ENCODE measurements at regions not wholly inside any gene's neighbourhood (a gene's known extent, or its start where the extent isn't known, plus 50 kb on each side); places are given as distances from the start of the nearest gene placed in this dataset.
"Not testable (repeated sequence)": the region's sequence is repeated elsewhere in the genome, so short reads cannot be mapped to it uniquely, and the experiment has no call there.

DNA sequence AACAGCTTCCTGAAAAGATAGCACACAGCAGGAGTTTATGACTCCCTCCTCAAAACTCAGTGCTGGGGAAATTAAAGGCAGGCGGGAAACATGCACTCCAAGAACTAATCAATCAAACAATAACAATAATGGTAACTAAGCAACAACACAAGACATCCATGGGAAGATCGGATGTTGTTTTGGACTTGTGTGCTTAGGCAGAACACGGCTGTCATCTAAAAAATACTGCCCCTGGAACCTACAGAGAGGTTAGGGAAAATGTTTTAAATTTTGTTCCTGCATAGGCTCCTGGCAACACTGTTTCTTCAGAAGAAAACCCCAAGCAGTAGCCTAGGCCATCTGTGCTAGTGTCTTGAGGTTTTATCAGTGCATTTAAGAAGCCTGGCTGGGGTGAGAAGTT lies 1378.2 kb downstream of the STIM2 start:
- DNase-seq = no peak

GRCh38 chr4:28241021-28241420 lies 1380.4 kb downstream of the STIM2 start:
- DNase-seq = no peak

DNA sequence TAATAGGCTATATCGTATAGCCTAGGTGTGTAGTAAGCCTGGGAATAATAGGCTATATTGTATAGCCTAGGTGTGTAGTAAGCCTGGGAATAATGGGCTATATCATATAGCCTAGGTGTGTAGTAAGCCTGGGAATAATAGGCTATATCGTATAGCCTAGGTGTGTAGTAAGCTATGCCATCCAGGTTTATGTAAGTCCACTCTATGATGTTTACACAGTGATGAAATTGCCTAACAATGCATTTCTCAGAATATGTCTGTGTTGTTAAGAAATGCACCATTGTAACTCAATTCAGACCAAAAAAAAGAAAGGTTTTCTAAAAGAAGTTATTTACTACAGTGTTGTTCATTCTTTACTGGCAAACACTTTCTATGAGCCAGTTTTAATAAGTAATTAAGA lies 1387.2 kb downstream of the STIM2 start:
- DNase-seq = no peak

GRCh38 chr4:28248269-28248668 lies 1387.6 kb downstream of the STIM2 start:
- no peak for DNase-seq

- DNase-seq = no peak
These were observed 1390.0 kb downstream of the STIM2 start for GRCh38 chr4:28250646-28251045.

DNA sequence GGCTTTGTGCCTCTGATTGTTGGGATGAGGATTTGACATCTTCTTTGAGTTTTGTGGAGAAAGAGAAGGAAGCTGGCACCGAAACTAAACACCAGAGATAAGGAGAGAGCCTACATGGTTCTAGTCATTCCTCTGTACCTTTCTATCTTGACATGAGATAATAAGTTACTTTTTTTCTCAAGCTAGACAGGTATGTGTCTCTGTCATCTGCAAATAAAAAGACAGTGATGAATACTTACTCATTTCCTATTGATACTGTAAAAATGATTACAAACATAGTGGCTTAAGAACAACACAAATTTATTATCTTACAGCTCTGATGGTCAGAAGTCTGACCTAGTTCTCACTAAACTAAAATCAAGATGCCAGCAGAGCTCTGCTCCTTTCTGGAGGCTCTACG lies 1391.2 kb downstream of the STIM2 start:
- DNase-seq = no peak

DNA sequence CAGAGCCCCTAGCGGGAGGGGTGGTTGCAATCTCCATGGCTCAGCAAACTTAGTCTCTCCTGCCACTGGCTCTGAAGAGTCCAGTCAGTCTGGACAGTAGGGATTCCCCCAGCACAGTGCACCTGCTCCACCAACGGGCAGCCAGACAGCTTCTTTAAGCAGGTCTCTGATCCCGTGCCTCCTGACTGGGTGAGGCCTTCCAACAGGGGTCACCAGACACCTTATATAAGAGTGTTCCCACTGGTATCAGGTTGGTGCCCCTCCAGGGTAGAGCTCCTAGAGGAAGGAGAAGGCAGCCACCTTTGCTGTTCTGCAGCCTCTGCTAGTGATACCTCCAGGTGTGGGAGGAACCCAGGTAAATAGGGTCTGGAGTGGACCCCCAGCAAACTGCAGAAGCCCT lies 1393.4 kb downstream of the STIM2 start:
- DNase-seq = no peak

- DNase-seq = no peak
These were observed 1395.7 kb downstream of the STIM2 start for GRCh38 chr4:28256295-28256694.

DNA sequence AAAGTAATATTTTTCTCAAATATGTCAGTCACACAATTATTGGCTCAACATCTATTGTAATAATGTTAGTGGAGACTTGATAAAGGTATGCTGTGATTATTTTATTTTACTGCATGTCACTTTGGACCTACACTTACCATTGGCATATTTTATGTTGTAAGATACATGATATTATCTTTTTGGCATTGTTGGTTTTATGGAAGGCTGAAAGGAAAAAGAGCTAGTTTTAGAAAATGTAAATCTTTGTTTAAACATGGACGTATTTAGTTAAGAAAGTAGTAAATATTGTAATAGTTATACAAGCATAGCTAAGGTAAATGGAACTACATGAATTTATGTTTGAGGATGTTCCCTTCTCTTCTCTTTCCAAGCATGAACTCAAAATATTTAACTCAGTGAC lies 1399.3 kb downstream of the STIM2 start:
- no peak for DNase-seq

DNA sequence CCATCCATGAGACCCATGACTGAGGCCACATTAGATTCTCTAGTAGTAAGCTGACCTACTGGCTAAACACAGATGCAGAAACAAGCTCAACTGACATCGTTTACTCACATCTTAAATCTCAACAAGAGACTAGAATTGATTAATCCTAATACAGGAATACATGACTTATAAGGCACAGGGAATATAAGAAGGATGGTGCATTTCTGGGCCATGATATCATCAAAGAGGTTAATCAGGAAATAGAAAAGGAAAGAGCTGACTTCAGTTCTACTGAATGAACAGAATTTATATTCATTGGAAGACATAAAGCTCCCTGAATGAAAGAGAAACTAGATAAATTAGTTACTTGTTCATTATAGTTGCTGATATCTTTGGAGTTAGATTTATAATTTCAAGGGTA lies 1406.5 kb downstream of the STIM2 start:
- no peak for DNase-seq

DNA sequence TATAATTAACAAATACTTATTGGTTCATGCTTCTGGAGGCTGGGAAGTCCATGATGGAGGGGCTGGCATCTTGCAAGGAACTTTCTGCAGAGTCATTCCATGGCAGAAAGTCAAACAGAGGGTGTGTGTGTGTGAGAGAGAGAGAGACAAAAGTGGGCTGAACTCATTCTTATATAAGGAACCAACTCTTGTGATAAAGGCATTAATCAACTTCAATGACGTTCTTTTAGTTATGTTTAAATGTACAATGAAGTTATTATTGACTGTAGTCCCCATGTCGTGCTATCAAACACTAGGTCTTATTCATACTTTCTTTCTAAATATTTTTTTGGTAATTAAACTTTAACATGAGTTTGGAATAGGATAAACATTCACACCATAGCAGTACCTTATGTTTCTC lies 1408.8 kb downstream of the STIM2 start:
- DNase-seq = no peak

DNA sequence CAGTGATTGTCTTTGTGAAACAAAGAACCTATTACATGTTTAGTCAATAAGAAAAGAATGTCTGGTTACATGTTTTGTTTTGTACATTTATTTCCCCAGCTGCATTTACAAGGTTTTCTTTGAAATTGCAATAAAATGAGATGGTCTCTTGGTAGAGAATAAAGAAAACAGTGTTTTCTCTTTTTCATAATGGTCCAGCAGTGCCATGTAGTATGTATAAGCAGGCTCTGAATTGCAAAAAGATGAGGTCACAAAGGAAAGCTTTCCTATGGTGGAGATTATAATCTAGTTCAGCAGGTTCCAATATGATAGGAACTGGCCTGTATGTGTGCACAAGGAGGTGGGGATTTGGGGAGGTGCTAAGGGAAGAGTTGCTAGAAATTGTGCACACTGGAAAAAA lies 1417.3 kb downstream of the STIM2 start:
- DNase-seq = no peak

GRCh38 chr4:28278676-28279075 lies 1418.0 kb downstream of the STIM2 start:
- DNase-seq = no peak

DNA sequence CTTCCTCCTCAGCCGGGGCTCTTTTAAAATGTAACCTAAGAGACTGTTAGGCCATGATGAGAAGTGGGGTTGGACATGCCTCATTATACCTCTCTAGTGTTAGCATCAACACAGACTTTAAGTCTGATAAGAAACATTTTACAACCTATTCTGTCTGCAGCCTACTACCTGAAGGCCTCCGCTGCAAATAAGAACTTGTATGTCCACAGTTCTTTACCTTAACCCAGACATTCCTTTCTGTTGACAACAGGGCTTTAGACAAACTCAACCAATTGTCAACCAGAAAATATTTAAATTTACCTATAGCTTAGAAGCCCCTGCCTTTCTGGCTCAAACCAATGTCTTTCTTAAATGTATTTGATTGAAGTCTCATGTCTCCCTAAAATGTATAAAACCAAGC lies 1418.6 kb downstream of the STIM2 start:
- no peak for DNase-seq

- not testable (repeated sequence) for DNase-seq
These were observed 1425.6 kb downstream of the STIM2 start for GRCh38 chr4:28286266-28286665.

GRCh38 chr4:28287831-28288233 lies 1427.2 kb downstream of the STIM2 start:
- DNase-seq = no peak

DNA sequence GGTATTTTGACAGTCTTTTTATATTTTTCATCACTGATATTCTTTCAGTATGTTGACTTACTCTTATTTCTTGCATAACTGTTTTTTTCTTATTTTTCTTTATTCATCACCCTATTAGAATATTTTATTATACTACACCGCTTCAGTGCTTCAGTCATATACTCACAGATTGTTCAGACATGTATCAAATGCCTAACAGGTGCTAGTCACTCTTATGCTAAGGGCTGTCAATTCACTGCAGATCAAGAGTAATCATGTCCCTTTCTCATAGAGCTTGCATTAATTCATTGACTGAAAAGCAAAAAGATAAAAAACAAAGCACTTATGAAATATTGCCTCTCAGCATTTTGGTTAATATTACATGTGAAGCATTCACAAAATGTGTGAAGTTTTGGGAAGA lies 1435.6 kb downstream of the STIM2 start:
- DNase-seq = no peak

DNA sequence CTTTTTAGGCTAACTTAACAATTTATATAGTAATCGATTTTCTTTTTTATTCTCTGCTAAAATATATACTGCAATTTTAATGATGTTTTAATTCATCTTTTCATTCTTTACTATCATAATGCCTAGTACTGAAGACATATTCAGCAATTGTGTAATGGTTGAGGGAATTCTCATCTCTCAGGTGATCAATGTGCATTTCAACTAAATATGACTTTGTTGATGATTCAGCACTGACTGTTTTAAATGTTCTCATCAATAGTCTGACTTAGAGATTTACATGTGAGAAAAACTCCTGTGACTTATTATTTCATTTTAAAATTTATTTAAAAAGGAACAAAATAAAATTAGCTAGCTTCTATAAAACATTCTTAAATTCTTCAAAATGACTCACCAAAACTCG lies 1450.3 kb downstream of the STIM2 start:
- no peak for DNase-seq

DNA sequence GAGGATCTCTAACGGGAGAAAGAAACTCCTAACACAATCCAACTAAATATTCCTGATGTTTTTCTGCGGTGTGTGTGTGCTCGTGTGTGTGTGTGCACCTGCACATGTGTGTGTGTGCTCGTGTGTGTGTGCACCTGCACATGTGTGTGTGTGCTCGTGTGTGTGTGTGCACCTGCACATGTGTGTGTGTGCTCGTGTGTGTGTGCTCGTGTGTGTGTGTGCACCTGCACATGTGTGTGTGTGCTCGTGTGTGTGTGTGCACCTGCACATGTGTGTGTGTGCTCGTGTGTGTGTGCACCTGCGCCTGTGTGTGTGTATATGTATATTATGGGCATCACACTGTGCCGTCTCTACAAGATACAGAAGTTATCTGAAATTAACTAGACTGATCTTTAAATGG lies 1451.9 kb downstream of the STIM2 start:
- DNase-seq = not testable (repeated sequence)

DNA sequence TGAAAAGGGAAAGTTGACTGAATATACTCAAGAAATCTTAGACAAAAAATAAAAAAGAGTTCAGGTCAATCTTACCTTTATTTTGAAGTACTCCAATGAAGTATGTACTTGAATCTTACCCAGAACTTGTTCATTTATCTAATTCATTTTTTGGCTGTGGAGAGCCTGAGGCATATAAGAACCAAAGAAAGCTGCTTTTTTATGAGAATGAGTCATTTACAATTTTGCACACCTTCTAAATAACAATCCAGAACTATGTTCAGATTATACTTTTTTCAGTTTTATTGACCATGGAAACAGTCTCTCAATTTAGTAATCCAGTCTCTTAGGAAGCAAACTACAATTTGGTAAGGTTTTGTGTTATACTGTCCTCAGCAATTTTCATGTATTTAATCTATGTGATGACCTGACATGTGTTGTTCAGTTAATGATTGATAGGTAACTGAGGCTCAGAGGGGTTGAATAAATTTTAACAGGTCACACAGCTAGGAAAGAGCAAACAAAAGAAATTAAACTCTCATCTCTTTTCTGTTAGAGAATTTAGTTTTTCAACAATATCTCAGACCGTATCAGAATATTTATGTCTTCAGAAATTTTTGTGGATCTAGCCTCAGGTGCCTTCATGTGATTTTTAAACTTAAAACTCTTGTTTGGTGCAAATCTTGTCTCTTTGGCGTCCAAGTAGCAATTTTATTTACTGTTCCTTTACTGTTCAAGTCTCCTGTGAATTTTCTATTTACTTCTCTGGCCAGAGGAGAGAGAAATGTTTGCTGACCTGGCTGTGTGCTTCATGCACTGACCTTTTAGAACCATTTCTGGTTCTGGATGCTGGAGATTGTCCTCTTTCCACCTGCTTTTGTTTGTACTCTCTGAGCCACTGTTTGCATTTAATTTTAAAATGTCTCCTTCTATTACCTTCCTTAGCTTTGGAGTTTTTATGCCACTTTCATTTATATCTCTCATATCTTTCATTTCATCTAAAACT lies 1453.4 kb downstream of the STIM2 start:
- DNase-seq = no peak

DNA sequence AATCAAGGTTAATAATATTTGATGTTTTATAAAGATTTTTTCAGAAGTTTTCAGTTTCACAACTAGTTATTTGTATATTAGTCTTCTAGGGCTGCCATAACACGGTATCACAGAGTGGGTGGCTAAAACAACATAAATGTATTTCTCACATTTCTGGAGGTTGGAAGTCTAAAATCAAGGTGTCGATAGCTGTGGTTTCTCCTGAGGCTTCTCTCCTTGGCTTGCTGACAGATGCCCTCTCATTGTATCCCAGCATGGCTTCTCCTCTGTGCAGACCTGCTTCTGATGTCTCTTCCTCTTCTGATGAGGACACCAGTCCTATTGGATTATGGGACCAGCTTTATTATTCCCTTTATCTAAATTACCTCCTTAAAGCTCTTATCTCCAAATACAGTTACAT lies 1456.6 kb downstream of the STIM2 start:
- DNase-seq = no peak

DNA sequence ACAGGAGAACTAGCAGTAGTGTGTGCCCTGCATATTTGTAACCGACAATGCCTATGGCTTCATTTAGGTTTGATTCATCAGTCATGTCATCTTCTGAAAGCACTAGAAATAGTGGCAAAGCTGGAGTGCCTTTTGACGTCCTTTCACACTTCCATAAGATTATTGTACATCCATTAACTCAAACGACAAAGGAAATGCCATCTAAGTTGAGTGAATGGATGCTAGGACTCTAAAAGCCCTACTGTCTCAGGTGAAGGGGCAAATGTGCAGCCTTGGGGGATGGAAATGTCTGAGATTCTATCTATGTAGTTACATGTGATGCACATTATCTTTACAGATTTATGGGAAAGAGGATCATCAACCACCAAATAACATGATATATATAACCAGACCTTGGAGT lies 1473.6 kb downstream of the STIM2 start:
- no peak for DNase-seq

GRCh38 chr4:28341784-28342183 lies 1481.1 kb downstream of the STIM2 start:
- no peak for DNase-seq

DNA sequence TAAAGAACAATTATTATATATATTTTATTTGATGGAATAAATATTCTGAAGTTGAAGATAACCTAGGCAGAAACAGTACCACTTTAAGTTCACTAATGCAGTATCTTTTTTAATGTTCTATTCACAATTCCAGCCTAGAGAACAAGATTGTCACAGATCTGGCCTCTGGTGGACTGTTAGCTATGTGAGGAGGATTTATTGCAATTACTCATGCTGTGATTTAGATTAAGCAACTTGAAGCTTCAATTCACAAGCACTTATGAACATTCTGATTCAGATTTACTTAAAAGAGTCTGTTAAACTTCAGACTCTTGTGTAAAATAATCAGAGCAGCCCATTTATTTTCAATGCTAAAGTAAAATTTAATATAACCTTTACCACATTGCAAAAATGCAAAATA lies 1489.8 kb downstream of the STIM2 start:
- DNase-seq = no peak

GRCh38 chr4:28351102-28351501 lies 1490.5 kb downstream of the STIM2 start:
- DNase-seq = no peak
